Liver (tissue), 3 donors: ENCODE measurements at regions not wholly inside any gene's neighbourhood (a gene's known extent, or its start where the extent isn't known, plus 50 kb on each side); places are given as distances from the start of the nearest gene placed in this dataset.

Experiments used
- RAD21 ChIP-seq, 2 donors: IDR thresholded peaks; 2 replicates each; pipeline ENCODE4 v1.6.1; 2016; ENCODE audit warnings: antibody characterized with exemption in 2 of 2, mild to moderate bottlenecking in 2 of 2
- TAF1 ChIP-seq: conservative IDR thresholded peaks from 2 replicates; pipeline ENCODE4 v1.6.1; 2016; ENCODE audit warnings: antibody characterized with exemption, mild to moderate bottlenecking
- TF ChIP-seq, protein P1 (sequence below): fragments of 150-350 bp; IDR thresholded peaks from 2 replicates; pipeline ENCODE4 v1.5.1; 2017; ENCODE audit warnings: improper control_type of control experiment, low read depth, low read length; ENCODE audit not compliant: missing input control
- TF ChIP-seq, protein P2 (sequence below): IDR thresholded peaks from 2 replicates; pipeline ENCODE4 v1.6.1; 2016; ENCODE audit warnings: antibody characterized with exemption
- donor health status: healthy.
- donor health status: healthy.

DNA sequence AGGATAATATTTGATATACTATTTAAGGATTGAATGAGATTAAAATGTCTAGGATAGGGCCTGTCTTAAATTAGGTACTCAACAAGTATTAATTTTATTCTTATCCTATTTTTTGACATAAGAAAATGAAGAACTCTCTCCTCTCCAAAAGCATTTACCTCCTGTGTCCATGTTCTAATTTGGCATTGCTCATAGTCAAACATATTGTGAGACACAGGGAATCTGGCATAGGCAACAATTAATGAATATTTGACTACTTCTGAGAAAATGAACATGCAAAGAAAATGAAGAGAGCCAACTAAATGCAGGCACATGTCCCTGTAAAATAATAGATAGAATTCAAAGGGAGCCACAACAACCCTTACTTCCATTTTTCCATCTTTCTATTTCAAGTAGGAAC is 198.5 kb upstream of the C11orf87 start:
- TF ChIP-seq, protein P1, sequence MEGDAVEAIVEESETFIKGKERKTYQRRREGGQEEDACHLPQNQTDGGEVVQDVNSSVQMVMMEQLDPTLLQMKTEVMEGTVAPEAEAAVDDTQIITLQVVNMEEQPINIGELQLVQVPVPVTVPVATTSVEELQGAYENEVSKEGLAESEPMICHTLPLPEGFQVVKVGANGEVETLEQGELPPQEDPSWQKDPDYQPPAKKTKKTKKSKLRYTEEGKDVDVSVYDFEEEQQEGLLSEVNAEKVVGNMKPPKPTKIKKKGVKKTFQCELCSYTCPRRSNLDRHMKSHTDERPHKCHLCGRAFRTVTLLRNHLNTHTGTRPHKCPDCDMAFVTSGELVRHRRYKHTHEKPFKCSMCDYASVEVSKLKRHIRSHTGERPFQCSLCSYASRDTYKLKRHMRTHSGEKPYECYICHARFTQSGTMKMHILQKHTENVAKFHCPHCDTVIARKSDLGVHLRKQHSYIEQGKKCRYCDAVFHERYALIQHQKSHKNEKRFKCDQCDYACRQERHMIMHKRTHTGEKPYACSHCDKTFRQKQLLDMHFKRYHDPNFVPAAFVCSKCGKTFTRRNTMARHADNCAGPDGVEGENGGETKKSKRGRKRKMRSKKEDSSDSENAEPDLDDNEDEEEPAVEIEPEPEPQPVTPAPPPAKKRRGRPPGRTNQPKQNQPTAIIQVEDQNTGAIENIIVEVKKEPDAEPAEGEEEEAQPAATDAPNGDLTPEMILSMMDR: no peak
- TF ChIP-seq TAF1 (no peak), RAD21 (IDR thresholded peaks at IDR 0.05) (no peak)
- TF ChIP-seq, protein P2, sequence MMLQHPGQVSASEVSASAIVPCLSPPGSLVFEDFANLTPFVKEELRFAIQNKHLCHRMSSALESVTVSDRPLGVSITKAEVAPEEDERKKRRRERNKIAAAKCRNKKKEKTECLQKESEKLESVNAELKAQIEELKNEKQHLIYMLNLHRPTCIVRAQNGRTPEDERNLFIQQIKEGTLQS: no peak
